Uterus (tissue), 3 donors: ENCODE measurements at regions not wholly inside any gene's neighbourhood (a gene's known extent, or its start where the extent isn't known, plus 50 kb on each side); places are given as distances from the start of the nearest gene placed in this dataset.

Experiments used
- DNase-seq, 2 donors: peaks; one replicate each; pipeline ENCODE4 v3.0.0-alpha.2; 2019 to 2020
- H3K27ac ChIP-seq, 2 donors: fragments of 200-600 bp; sonication (generic); 1 replicate in 1 of 2; 2 replicates in 1 of 2; pipeline ENCODE4 v1.5.1; 2016 to 2018
- H3K27me3 ChIP-seq, 2 donors: fragments of 200-600 bp; sonication (generic); one replicate each; pipeline ENCODE4 v1.5.1; 2018 to 2019; ENCODE audit warnings: control low read depth in 1 of 2
- H3K36me3 ChIP-seq, 2 donors: fragments of 200-600 bp; sonication (generic); one replicate each; pipeline ENCODE4 v1.5.1; 2019; ENCODE audit warnings: control low read depth in 1 of 2
- H3K4me1 ChIP-seq, 2 donors: fragments of 200-600 bp; sonication (generic); one replicate each; pipeline ENCODE4 v1.5.1; 2018 to 2019; ENCODE audit warnings: control low read depth in 1 of 2
- H3K4me3 ChIP-seq, 2 donors: fragments of 200-600 bp; sonication (generic); 1 replicate in 1 of 2; 2 replicates in 1 of 2; pipeline ENCODE4 v1.5.1; 2018 to 2019; ENCODE audit warnings: mild to moderate bottlenecking in 1 of 2
- H3K9me3 ChIP-seq, 2 donors: fragments of 200-600 bp; sonication (generic); one replicate each; pipeline ENCODE4 v1.5.1; 2019; ENCODE audit warnings: control low read depth in 1 of 2
- POLR2A ChIP-seq, 2 donors: fragments of 450-650 bp; IDR thresholded peaks; one replicate each; pipeline ENCODE4 v1.6.1; 2016; ENCODE audit warnings: antibody characterized with exemption in 2 of 2, mild to moderate bottlenecking in 1 of 2, moderate library complexity in 1 of 2
- intact Hi-C: fragments of 100-400 bp; cut with DNase I; formaldehyde crosslinking; loops from one replicate; pipeline ENCODE4 v1.15.1; 2023; ENCODE audit warnings: low total_unique reads
- TF ChIP-seq, protein P1 (sequence below), 4 experiments: fragments of 200-600 bp in 2 of 4; fragments of 450-650 bp in 2 of 4; sonication (generic) in 2 of 4; IDR thresholded peaks; one replicate each; pipeline ENCODE4 v1.5.1; 2016 to 2019; ENCODE audit warnings: antibody characterized with exemption in 4 of 4, mild to moderate bottlenecking in 2 of 4, moderate library complexity in 1 of 4
- donor health status: DM: yes; HTN: yes; CAD: no.

DNA sequence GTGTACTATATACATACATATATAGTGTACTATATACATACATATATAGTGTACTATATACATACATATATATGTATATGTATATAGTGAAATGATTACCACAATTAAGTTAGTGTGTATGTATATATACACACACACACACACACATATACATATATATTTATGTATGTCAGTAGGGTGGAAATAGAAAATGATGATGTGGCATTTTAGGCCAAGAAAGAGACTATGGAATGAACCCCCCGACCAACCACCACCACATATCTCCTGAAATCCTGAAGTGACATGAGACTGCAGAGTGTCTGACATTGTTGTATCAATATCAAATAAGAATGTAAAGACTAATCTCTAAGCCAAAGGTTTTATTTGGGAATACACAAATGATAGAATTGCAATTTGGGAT is 107.6 kb downstream of the RFC3 start:
- Histone ChIP-seq H3K36me3 (no peaks in the 10 kb centered on the region), H3K4me3 (no peak overlapping the region), H3K27ac (no peak overlapping the region), H3K27me3 (no peaks in the 10 kb centered on the region), H3K4me1 (no peaks in the 10 kb centered on the region), H3K9me3 (no peaks in the 10 kb centered on the region)
- DNase-seq = no peak
- no peak for TF ChIP-seq POLR2A (IDR thresholded peaks at IDR 0.05)
- TF ChIP-seq, protein P1, sequence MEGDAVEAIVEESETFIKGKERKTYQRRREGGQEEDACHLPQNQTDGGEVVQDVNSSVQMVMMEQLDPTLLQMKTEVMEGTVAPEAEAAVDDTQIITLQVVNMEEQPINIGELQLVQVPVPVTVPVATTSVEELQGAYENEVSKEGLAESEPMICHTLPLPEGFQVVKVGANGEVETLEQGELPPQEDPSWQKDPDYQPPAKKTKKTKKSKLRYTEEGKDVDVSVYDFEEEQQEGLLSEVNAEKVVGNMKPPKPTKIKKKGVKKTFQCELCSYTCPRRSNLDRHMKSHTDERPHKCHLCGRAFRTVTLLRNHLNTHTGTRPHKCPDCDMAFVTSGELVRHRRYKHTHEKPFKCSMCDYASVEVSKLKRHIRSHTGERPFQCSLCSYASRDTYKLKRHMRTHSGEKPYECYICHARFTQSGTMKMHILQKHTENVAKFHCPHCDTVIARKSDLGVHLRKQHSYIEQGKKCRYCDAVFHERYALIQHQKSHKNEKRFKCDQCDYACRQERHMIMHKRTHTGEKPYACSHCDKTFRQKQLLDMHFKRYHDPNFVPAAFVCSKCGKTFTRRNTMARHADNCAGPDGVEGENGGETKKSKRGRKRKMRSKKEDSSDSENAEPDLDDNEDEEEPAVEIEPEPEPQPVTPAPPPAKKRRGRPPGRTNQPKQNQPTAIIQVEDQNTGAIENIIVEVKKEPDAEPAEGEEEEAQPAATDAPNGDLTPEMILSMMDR (IDR thresholded peaks at IDR 0.05) = no peak
- intact Hi-C loops = no loop called here

DNA sequence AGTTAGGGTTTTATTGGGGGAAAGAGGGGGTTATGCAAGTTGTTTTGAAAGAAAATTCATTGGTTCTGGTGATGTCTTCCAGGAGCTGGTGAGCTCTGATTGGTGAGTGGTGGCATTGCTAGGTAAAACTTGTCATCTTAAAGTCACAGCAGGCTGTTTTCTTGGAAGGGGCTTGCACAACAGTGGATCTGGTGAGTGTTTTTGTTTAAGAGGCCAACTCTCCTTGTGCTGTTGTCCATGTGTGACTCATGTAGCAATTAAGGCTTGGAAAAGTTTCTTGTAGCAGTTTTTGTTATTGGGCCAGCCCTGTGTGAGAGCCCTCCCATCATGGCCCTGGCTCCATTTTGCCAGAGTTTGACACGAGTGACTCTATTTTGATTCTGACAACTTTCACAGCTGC is 109.4 kb downstream of the RFC3 start:
- H3K27me3 ChIP-seq = no peaks in the 10 kb centered on the region
- no peak overlapping the region for H3K27ac ChIP-seq
- H3K36me3 ChIP-seq = no peaks in the 10 kb centered on the region
- H3K9me3 ChIP-seq = no peaks in the 10 kb centered on the region
- intact Hi-C loops = no loop called here
- no peak for TF ChIP-seq POLR2A (IDR thresholded peaks at IDR 0.05)
- TF ChIP-seq, protein P1 (IDR thresholded peaks at IDR 0.05) = no peak
- no peak overlapping the region for H3K4me3 ChIP-seq
- no peak for DNase-seq
- H3K4me1 ChIP-seq = no peaks in the 10 kb centered on the region

DNA sequence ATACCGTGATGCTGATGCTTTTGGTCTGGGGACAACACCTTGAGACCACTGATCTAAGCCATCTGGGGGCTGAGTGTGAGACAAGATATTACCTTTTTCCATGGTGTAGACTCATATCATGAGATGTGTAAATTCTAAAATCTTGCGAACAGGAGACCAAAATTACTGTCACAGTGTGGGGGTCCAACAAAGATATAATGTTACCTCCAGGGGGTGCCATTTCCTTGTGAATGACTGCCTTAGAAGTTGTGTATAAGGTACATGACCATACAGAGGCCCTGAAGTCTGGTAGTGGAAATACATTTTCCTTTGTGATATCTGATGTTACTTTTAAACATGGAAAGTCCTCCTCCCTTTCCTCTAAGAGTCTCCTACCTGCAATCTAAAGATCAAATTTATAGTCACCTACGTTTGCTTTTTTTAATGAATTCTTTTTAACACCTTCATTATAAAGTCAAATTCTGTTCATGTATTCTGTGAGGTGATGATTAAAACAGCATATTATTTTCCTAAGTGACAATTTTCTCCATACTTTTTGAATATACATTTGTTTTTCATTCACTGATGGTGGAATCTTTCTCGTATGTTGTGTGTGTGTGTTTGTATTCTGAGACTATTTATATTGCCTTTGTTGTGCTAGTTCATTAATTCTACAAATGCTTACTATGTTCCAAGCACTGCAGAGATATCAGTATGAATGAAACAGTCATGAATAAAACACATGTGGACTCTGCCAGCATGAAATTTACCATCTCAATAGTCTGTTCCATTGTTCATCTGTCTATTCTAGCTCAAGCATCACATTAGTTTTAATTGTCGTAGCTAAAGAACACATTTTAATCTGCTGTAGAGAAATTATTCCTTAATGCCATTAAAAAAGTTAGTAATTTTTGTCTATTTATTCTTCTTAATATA is 113.7 kb downstream of the RFC3 start:
- TF ChIP-seq, protein P1 (IDR thresholded peaks at IDR 0.05) = peak; percentile 31 to 55 (median 48)
- TF ChIP-seq POLR2A (IDR thresholded peaks at IDR 0.05) = no peak
- DNase-seq = no peak
- Histone ChIP-seq H3K27me3 (no peaks in the 10 kb centered on the region), H3K9me3 (no peaks in the 10 kb centered on the region), H3K4me3 (no peak overlapping the region), H3K36me3 (no peaks in the 10 kb centered on the region), H3K4me1 (no peaks in the 10 kb centered on the region), H3K27ac (no peak overlapping the region)
- intact Hi-C loops = no loop called here

DNA sequence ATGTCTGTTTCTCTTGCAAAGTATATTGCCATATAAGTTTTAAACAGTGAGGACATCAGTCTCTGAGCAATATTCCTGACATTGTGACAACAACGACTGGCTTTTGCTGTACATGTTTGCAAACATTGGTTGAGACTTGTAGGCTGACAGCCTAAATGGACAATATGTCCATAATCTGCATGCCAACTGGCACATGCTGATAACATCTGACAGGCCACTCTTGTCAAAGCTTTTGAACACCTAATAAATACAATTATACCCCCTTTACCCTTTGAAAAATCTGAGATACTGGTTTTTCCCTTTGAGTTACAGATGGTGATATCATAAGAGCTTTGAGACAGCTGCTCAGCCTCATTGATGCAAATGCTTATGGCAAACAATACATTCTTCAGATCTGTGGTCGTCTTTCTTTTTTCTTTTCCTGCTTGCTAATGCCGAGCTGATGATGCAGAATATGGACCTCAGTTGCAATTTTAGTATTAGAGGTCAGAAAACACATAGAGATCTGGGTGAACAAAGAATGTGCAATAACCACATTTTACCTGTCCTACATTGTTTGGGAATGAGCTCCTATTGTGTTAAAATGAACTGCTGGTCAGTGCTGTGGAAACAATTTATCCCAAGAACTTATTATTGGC is 114.9 kb downstream of the RFC3 start:
- TF ChIP-seq, protein P1 (IDR thresholded peaks at IDR 0.05) = no peak
- TF ChIP-seq POLR2A (IDR thresholded peaks at IDR 0.05) = no peak
- H3K27ac ChIP-seq = no peak overlapping the region
- no peaks in the 10 kb centered on the region for H3K4me1 ChIP-seq
- H3K9me3 ChIP-seq = no peaks in the 10 kb centered on the region
- intact Hi-C loops = no loop called here
- no peak for DNase-seq
- H3K27me3 ChIP-seq = no peaks in the 10 kb centered on the region
- H3K4me3 ChIP-seq = no peak overlapping the region
- no peaks in the 10 kb centered on the region for H3K36me3 ChIP-seq

DNA sequence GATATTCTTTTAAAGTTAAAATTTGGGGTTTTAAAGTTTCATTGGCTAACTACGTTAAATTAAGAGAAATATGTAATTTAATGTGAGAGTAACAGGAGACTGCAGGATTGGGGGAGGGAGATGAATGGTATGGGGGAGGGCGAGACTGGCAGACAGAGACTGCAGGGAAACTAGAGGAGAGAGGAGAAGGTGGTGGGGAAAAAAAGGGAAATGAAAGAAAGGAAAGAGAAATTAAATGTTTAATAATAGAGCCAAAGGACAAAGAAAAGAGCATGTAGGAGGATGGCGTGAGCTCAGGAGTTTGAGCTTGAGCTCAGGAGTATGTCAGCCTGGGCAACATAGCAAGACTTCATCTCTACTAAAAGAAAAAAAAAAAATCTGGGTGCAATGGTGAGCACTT is 115.9 kb downstream of the RFC3 start:
- Histone ChIP-seq H3K27me3 (no peaks in the 10 kb centered on the region), H3K36me3 (no peaks in the 10 kb centered on the region), H3K4me3 (no peak overlapping the region), H3K4me1 (no peaks in the 10 kb centered on the region), H3K9me3 (no peaks in the 10 kb centered on the region), H3K27ac (no peak overlapping the region)
- TF ChIP-seq, protein P1 (IDR thresholded peaks at IDR 0.05) = no peak
- TF ChIP-seq POLR2A (IDR thresholded peaks at IDR 0.05) = no peak
- intact Hi-C loops = no loop called here
- DNase-seq = no peak
